SK-N-MC (cell line): ENCODE measurements at regions not wholly inside any gene's neighbourhood (a gene's known extent, or its start where the extent isn't known, plus 50 kb on each side); places are given as distances from the start of the nearest gene placed in this dataset.
"Not testable (repeated sequence)": the region's sequence is repeated elsewhere in the genome, so short reads cannot be mapped to it uniquely, and the experiment has no call there.

Experiments used
- DNase-seq: peaks from one replicate; pipeline ENCODE4 v3.0.0-alpha.2; 2011; ENCODE audit warnings: low read depth, low spot score
- H3K27ac ChIP-seq: fragments of 200-600 bp; sonication (generic); 2 replicates; pipeline ENCODE4 v1.5.1; 2016; ENCODE audit warnings: mixed run types
- H3K36me3 ChIP-seq: fragments of 200-600 bp; sonication (generic); 2 replicates; pipeline ENCODE4 v1.6.1; 2017; ENCODE audit warnings: antibody characterized with exemption, low read length, mixed read lengths; ENCODE audit not compliant: insufficient read depth
- H3K4me3 ChIP-seq: fragments of 200-600 bp; sonication (generic); 2 replicates; pipeline ENCODE4 v1.5.1; 2016
- H3K9ac ChIP-seq: fragments of 200-600 bp; sonication (generic); 2 replicates; pipeline ENCODE4 v1.8.0; 2017; ENCODE audit warnings: mixed run types, mixed read lengths; ENCODE audit not compliant: insufficient read length
- H3K9me3 ChIP-seq: fragments of 200-600 bp; sonication (generic); 2 replicates; pipeline ENCODE4 v1.6.1; 2017; ENCODE audit warnings: low read depth, mild to moderate bottlenecking, antibody characterized with exemption, low read length, moderate library complexity, mixed read lengths
- EZH2 ChIP-seq: fragments of 200-600 bp; sonication (generic); IDR thresholded peaks from one replicate; pipeline ENCODE4 v1.6.1; 2017; ENCODE audit warnings: antibody characterized with exemption
- FOXP2 ChIP-seq: optimal IDR thresholded peaks from 2 replicates; pipeline ENCODE3; 2011; ENCODE audit warnings: mild to moderate bottlenecking, moderate library complexity; ENCODE audit not compliant: insufficient read depth; ENCODE audit errors: extremely low read length, control extremely low read depth
- POLR2AphosphoS5 ChIP-seq: IDR thresholded peaks from 2 replicates; pipeline ENCODE4 v1.6.1; 2012; ENCODE audit warnings: mild to moderate bottlenecking, low read depth, low read length, borderline replicate concordance

DNA sequence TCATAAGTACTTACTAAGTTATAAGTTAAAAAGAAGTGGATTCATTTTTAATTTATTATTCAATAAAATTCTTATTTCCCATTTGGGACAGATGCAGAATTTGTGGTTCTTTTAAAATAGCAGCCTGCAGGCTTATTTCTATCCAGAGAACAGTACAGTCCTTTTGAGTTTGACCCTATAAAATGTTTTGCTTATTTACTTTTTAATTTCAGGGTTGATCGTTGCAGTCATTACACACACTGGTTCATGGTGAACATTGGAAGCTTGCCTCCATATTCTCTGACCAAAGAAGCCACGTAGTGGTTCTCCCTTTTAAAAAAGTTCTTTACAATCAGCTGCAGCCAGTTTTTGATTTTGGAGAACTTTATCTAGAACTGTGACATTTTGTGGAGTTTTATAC, 122.9 kb upstream of the PDE7B start:
- TF ChIP-seq FOXP2 (no peak), EZH2 (no peak), POLR2AphosphoS5 (no peak)
- no peaks in the 10 kb centered on the region for H3K36me3 ChIP-seq
- no peak overlapping the region for H3K9ac ChIP-seq
- no peak for DNase-seq
- H3K9me3 ChIP-seq, result no peaks in the 10 kb centered on the region
- no peak overlapping the region for H3K27ac ChIP-seq
- no peak overlapping the region for H3K4me3 ChIP-seq

DNA sequence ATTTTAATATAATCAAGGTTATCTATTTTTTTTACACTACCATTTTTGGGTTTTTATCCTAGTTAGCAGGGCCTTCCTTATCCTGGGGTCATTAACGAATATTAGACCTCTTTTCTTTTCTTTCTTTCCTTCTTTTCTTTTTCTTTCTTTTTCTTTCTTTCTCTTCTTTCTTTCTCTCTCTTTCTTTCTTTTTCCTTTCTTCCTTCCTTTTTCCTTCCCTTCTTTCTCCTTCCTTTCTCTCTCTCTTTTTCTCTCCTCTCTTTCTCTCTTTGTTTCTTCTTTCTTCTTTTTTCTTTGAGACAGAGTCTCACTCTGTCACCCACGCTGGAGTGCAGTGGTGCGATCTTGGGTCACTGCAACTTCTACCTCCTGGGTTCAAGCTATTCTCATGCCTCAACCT, 120.4 kb upstream of the PDE7B start:
- Histone ChIP-seq H3K36me3 (no peaks in the 10 kb centered on the region), H3K4me3 (no peak overlapping the region), H3K9ac (no peak overlapping the region), H3K9me3 (no peaks in the 10 kb centered on the region), H3K27ac (no peak overlapping the region)
- TF ChIP-seq FOXP2, result no peak
- no peak for TF ChIP-seq EZH2
- TF ChIP-seq POLR2AphosphoS5, result no peak
- no peak for DNase-seq

DNA sequence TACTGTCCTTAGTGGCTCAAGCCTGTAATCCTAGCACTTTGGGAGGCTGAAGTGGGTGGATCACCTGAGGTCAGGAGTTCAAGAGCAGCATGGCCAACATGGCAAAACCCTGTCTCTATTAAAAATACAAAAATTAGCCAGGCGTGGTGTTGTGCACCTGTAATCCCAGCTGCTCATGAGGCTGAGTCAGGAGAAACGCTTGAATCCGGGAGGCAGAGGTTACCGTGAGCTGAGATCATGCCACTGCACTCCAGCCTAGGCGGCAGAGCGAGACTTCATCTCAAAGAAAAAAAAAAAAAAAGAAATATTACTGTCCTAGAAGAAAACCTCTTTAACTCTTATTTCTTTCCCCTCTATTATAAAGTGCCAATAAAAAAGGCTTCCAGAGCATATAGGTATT, 115.2 kb upstream of the PDE7B start:
- not testable (repeated sequence) for H3K36me3 ChIP-seq, H3K27ac ChIP-seq, H3K9ac ChIP-seq, H3K4me3 ChIP-seq, DNase-seq, H3K9me3 ChIP-seq

DNA sequence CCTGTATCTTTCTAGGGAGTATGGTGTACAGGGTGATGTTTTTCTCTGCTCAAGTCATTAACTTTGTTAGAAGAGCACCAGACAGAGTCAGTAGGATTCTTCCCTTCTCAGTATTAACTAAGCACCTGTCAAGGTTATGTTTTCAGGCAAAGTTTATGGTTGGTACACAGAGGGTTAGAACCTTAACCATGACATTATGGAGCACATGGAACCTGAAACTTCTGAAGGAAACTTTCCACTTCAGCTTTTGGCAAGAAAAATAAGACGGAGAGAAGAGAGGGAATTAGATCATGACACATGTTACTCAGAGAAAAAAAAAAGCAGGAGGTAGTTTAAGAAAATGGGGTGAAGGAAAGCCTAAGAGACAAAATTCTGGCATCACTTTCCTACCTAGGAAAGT, 112.9 kb upstream of the PDE7B start:
- Histone ChIP-seq H3K27ac (no peak overlapping the region), H3K4me3 (no peak overlapping the region)

DNA sequence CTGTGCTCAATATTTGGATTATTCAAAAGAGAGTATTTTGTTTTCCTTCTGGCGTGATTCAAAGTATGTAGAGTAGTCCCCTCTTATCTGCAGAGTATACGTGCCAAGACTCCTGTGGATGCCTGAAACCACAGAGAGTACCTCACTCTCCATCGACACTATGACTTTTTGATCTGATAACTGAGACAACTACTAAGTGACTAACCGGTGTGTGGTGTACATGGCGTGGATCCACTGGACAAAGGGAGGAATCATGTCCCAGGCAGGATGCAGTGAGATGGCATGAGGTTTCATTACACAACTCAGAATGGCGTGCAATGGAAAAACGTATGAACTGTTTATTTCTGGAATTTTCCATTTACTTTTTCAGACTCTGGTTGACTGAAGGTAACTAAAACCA, 112.2 kb upstream of the PDE7B start:
- no peak overlapping the region for H3K9ac ChIP-seq
- no peak for DNase-seq
- no peak overlapping the region for H3K4me3 ChIP-seq
- no peak overlapping the region for H3K27ac ChIP-seq
- TF ChIP-seq FOXP2 (no peak), EZH2 (no peak), POLR2AphosphoS5 (no peak)
- no peaks in the 10 kb centered on the region for H3K9me3 ChIP-seq
- H3K36me3 ChIP-seq, result no peaks in the 10 kb centered on the region

More for the DNA sequence above, 112.9 kb upstream of the PDE7B start:
- H3K36me3 ChIP-seq, result no peaks in the 10 kb centered on the region
- no peak for DNase-seq
- H3K9me3 ChIP-seq, result no peaks in the 10 kb centered on the region
- no peak overlapping the region for H3K9ac ChIP-seq
- TF ChIP-seq FOXP2 (no peak), EZH2 (no peak)

DNA sequence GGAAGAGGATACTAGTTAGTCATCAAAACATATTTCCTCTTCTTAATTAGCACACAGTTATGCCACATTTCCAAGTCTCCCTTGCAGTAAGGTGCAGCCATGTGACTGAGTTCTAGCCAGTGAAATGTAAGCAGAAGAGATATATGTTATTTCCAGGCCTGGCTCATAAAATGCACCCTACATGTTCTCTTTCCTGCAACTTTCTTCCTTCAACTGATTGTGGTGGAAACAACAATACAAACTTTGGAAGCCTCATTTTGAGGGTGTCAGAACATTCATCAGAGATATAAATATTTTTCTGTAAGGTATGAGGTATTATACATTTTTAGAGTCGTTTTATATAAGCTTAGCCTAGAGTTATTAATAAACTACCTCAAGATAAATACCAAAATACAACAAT, 110.9 kb upstream of the PDE7B start:
- H3K36me3 ChIP-seq, result no peaks in the 10 kb centered on the region
- H3K9me3 ChIP-seq, result no peaks in the 10 kb centered on the region
- H3K9ac ChIP-seq, result no peak overlapping the region
- no peak overlapping the region for H3K27ac ChIP-seq
- DNase-seq, result no peak
- TF ChIP-seq EZH2, result no peak
- TF ChIP-seq FOXP2, result no peak
- TF ChIP-seq POLR2AphosphoS5, result no peak
- H3K4me3 ChIP-seq, result no peak overlapping the region

DNA sequence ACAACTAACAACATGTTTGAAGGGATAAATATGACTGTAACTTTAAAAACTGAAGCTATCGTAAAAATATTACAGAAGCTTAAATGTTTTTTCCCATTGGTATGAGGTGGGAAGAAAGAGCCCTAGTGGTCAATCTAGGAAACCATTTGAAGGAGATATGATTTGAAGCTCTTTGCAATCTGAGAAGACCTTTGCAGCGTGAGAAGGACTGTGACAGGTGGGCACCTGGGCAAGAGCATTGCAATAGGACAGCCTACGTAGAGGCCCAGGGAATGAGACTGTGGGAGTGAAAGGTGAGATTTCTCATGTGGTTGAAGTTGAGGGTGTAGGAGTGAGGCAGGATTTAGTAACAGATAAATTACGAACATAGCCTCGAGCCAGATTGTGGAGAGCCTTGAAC, 108.0 kb upstream of the PDE7B start:
- Histone ChIP-seq H3K27ac (no peak overlapping the region), H3K4me3 (no peak overlapping the region), H3K36me3 (no peaks in the 10 kb centered on the region), H3K9ac (no peak overlapping the region), H3K9me3 (no peaks in the 10 kb centered on the region)
- no peak for TF ChIP-seq POLR2AphosphoS5
- no peak for TF ChIP-seq EZH2
- no peak for TF ChIP-seq FOXP2
- DNase-seq, result no peak

DNA sequence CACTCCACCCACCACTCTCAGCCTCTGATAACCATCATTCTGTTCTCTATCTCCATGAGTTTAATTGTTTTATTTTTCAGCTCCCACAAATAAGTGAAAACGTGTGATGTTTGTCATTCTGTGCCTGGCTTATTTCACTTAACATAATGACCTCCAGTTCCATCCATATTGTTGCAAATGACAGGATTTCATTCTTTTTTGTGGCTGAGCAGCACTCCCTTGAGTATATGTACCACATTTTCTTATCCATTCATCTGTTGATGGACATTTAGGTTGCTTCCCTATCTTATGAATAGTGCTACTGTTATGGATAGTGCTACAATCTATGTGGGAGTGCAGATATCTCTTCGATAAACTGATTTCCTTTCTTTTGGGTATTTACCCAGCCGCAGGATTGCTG, 103.3 kb upstream of the PDE7B start:
- no peak overlapping the region for H3K9ac ChIP-seq

DNA sequence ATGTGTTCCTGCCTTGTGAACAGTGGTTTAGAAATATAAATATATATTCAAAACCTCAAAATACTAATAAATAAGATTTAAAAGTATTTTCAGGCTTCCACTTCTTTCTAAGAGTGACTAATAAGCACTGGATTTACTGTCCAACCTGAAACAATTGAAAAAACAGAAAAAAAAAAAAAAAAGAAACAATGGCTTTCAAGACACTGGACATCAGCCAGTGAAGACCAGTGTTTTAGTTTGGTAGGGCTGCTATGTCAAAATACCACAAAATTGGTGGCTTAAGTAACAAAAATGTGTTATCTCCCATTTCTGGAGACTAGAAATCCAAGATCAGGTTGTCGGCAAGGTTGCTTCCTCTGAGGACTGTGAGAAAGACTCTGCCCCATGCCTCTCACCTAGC, 101.4 kb upstream of the PDE7B start:
- TF ChIP-seq EZH2, result no peak
- TF ChIP-seq POLR2AphosphoS5, result no peak
- TF ChIP-seq FOXP2, result no peak
- Histone ChIP-seq H3K9ac (no peak overlapping the region), H3K9me3 (no peaks in the 10 kb centered on the region), H3K27ac (no peak overlapping the region), H3K4me3 (no peak overlapping the region), H3K36me3 (no peaks in the 10 kb centered on the region)
- no peak for DNase-seq

More for the DNA sequence above, 103.3 kb upstream of the PDE7B start:
- no peaks in the 10 kb centered on the region for H3K36me3 ChIP-seq
- H3K4me3 ChIP-seq, result no peak overlapping the region
- no peak for DNase-seq
- no peaks in the 10 kb centered on the region for H3K9me3 ChIP-seq
- H3K27ac ChIP-seq, result no peak overlapping the region
- no peak for TF ChIP-seq FOXP2
- TF ChIP-seq POLR2AphosphoS5, result no peak
- TF ChIP-seq EZH2, result no peak

DNA sequence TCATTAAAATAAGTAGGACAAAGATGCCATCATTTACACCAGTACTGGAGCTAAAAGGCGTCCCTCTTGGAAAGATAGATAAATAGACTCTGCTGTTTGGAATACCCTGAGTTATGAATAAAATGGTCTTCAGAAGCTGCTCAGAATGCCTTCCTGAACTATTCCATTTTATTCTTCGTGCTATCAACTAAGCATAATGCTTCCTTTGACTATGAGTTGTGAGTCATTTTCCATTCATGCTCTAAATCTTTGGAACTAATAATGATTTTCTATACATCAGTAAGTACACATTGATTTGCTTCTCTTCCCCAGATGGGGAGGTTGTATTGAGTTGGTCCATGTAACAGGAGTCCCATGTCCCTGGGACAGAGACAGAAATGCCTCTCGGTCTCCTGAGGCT, 98.3 kb upstream of the PDE7B start:
- Histone ChIP-seq H3K27ac (no peak overlapping the region), H3K36me3 (no peaks in the 10 kb centered on the region), H3K4me3 (no peak overlapping the region), H3K9me3 (no peaks in the 10 kb centered on the region), H3K9ac (no peak overlapping the region)
- DNase-seq, result no peak
- TF ChIP-seq POLR2AphosphoS5 (no peak), FOXP2 (no peak), EZH2 (no peak)
